OCI-LY1 (cell line): ENCODE measurements at regions not wholly inside any gene's neighbourhood (a gene's known extent, or its start where the extent isn't known, plus 50 kb on each side); places are given as distances from the start of the nearest gene placed in this dataset.

Experiments used
- H2AFZ ChIP-seq: fragments of 200-600 bp; sonication (generic), shearing (Covaris generic); 2 replicates; pipeline ENCODE4 v1.6.0; 2014; ENCODE audit warnings: antibody characterized with exemption, mild to moderate bottlenecking, low read length
- H3F3A ChIP-seq: fragments of 200-600 bp; sonication (generic), shearing (Covaris generic); 2 replicates; pipeline ENCODE4 v1.6.0; 2014; ENCODE audit warnings: mild to moderate bottlenecking, antibody characterized with exemption, low read length, moderate library complexity; ENCODE audit not compliant: insufficient read depth
- H3K27ac ChIP-seq: fragments of 200-600 bp; sonication (generic); 2 replicates; pipeline ENCODE4 v1.5.1; 2014; ENCODE audit warnings: low read length, mixed run types, mild to moderate bottlenecking, low read depth; ENCODE audit not compliant: poor library complexity, severe bottlenecking
- H3K27me3 ChIP-seq: fragments of 200-600 bp; sonication (generic); 2 replicates; pipeline ENCODE4 v1.6.0; 2014; ENCODE audit warnings: antibody characterized with exemption, mild to moderate bottlenecking, low read length, moderate library complexity; ENCODE audit not compliant: insufficient read depth
- H3K36me3 ChIP-seq: fragments of 200-600 bp; sonication (generic); 2 replicates; pipeline ENCODE4 v1.6.1; 2014; ENCODE audit warnings: mild to moderate bottlenecking, antibody characterized with exemption, low read length, moderate library complexity, mixed read lengths; ENCODE audit not compliant: insufficient read depth
- H3K4me1 ChIP-seq: fragments of 200-600 bp; sonication (generic); 2 replicates; pipeline ENCODE4 v1.5.1; 2014; ENCODE audit warnings: mild to moderate bottlenecking, low read length, moderate library complexity; ENCODE audit not compliant: insufficient read depth, severe bottlenecking
- H3K4me2 ChIP-seq: fragments of 200-600 bp; sonication (generic), shearing (Covaris generic); 2 replicates; pipeline ENCODE4 v1.6.1; 2014; ENCODE audit warnings: low read length
- H3K4me3 ChIP-seq: fragments of 200-600 bp; sonication (generic); 2 replicates; pipeline ENCODE4 v1.5.1; 2014; ENCODE audit warnings: low read length, low read depth, mild to moderate bottlenecking, mixed read lengths; ENCODE audit not compliant: poor library complexity, severe bottlenecking
- H3K79me2 ChIP-seq: fragments of 200-600 bp; shearing (Covaris generic); 2 replicates; pipeline ENCODE4 v1.6.1; 2016; ENCODE audit warnings: mixed run types, low read length, mixed read lengths; ENCODE audit not compliant: insufficient read depth
- H3K9ac ChIP-seq: fragments of 200-600 bp; sonication (generic), shearing (Covaris generic); 2 replicates; pipeline ENCODE4 v1.6.1; 2014; ENCODE audit warnings: mild to moderate bottlenecking, low read length, mixed read lengths
- H3K9me2 ChIP-seq: fragments of 200-600 bp; sonication (generic), shearing (Covaris generic); 2 replicates; pipeline ENCODE4 v1.6.1; 2014; ENCODE audit warnings: low read depth, mild to moderate bottlenecking, low read length, mixed read lengths
- H3K9me3 ChIP-seq: fragments of 200-600 bp; shearing (Covaris generic); 2 replicates; pipeline ENCODE4 v1.6.1; 2014; ENCODE audit warnings: low read length, mixed read lengths
- H4K20me1 ChIP-seq: fragments of 200-600 bp; sonication (generic), shearing (Covaris generic); 2 replicates; pipeline ENCODE4 v1.6.0; 2016; ENCODE audit warnings: mild to moderate bottlenecking, low read length; ENCODE audit not compliant: insufficient read depth
- CTCF ChIP-seq: fragments of 200-600 bp; sonication (generic), shearing (Covaris generic); IDR thresholded peaks from 2 replicates; pipeline ENCODE4 v1.5.1; 2017; ENCODE audit warnings: mild to moderate bottlenecking, antibody characterized with exemption, low read length, moderate library complexity, mixed read lengths
- EZH2 ChIP-seq: fragments of 200-600 bp; sonication (generic), shearing (Covaris generic); IDR thresholded peaks from 2 replicates; pipeline ENCODE4 v1.8.0; 2017; ENCODE audit warnings: borderline replicate concordance, mixed run types, mild to moderate bottlenecking, antibody characterized with exemption, low read length, moderate library complexity, mixed read lengths

GRCh38 chr18:44090453-44090852 lies 590.2 kb upstream of the SETBP1 start:
- Histone ChIP-seq H3K27ac (no peak overlapping the region), H3K27me3 (no peaks in the 10 kb centered on the region), H3K4me3 (no peak overlapping the region), H3K9ac (no peak overlapping the region), H3K9me3 (no peaks in the 10 kb centered on the region), H4K20me1 (no peaks in the 10 kb centered on the region), H3K36me3 (no peaks in the 10 kb centered on the region), H3K4me1 (no peaks in the 10 kb centered on the region), H3K4me2 (no peak overlapping the region), H3K9me2 (no peaks in the 10 kb centered on the region), H3F3A (no peaks in the 10 kb centered on the region), H2AFZ (no peak overlapping the region), H3K79me2 (no peaks in the 10 kb centered on the region)
- TF ChIP-seq CTCF (no peak), EZH2 (no peak)

GRCh38 chr18:44093253-44093652 lies 587.4 kb upstream of the SETBP1 start:
- no peaks in the 10 kb centered on the region for H3K27me3 ChIP-seq
- H3K4me3 ChIP-seq, result no peak overlapping the region
- H3K4me1 ChIP-seq, result no peaks in the 10 kb centered on the region
- H3K27ac ChIP-seq, result no peak overlapping the region
- no peaks in the 10 kb centered on the region for H3K79me2 ChIP-seq
- no peaks in the 10 kb centered on the region for H3F3A ChIP-seq
- H4K20me1 ChIP-seq, result no peaks in the 10 kb centered on the region
- H3K36me3 ChIP-seq, result no peaks in the 10 kb centered on the region
- TF ChIP-seq CTCF, result no peak
- no peak for TF ChIP-seq EZH2
- H2AFZ ChIP-seq, result no peak overlapping the region
- no peak overlapping the region for H3K4me2 ChIP-seq
- no peaks in the 10 kb centered on the region for H3K9me2 ChIP-seq
- no peak overlapping the region for H3K9ac ChIP-seq
- no peaks in the 10 kb centered on the region for H3K9me3 ChIP-seq

- H3F3A ChIP-seq, result no peaks in the 10 kb centered on the region
- no peaks in the 10 kb centered on the region for H3K9me3 ChIP-seq
- H3K27ac ChIP-seq, result no peak overlapping the region
- no peaks in the 10 kb centered on the region for H3K27me3 ChIP-seq
- no peak overlapping the region for H2AFZ ChIP-seq
- no peaks in the 10 kb centered on the region for H4K20me1 ChIP-seq
- no peak overlapping the region for H3K4me2 ChIP-seq
- no peak overlapping the region for H3K9ac ChIP-seq
- no peaks in the 10 kb centered on the region for H3K4me1 ChIP-seq
- no peaks in the 10 kb centered on the region for H3K36me3 ChIP-seq
- no peak overlapping the region for H3K4me3 ChIP-seq
- H3K79me2 ChIP-seq, result no peaks in the 10 kb centered on the region
- H3K9me2 ChIP-seq, result no peaks in the 10 kb centered on the region
- TF ChIP-seq CTCF, result no peak
- TF ChIP-seq EZH2, result no peak
These were observed 584.7 kb upstream of the SETBP1 start for GRCh38 chr18:44096016-44096415.
